ENCODE measurements at regions not wholly inside any gene's neighbourhood (a gene's known extent, or its start where the extent isn't known, plus 50 kb on each side); places are given as distances from the start of the nearest gene placed in this dataset.

- TF ChIP-seq EP300 (IDR thresholded peaks at IDR 0.05) (no peak), POLR2AphosphoS5 (IDR thresholded peaks at IDR 0.05) (no peak)
These were observed 121.5 kb upstream of the LIPC start for GRCh38 chr15:58309963-58310928.

Measured in upper lobe of left lung (tissue), 4 donors.